ENCODE measurements at regions not wholly inside any gene's neighbourhood (a gene's known extent, or its start where the extent isn't known, plus 50 kb on each side); places are given as distances from the start of the nearest gene placed in this dataset.
"Not testable (repeated sequence)": the region's sequence is repeated elsewhere in the genome, so short reads cannot be mapped to it uniquely, and the experiment has no call there.

- TF ChIP-seq, protein P1, sequence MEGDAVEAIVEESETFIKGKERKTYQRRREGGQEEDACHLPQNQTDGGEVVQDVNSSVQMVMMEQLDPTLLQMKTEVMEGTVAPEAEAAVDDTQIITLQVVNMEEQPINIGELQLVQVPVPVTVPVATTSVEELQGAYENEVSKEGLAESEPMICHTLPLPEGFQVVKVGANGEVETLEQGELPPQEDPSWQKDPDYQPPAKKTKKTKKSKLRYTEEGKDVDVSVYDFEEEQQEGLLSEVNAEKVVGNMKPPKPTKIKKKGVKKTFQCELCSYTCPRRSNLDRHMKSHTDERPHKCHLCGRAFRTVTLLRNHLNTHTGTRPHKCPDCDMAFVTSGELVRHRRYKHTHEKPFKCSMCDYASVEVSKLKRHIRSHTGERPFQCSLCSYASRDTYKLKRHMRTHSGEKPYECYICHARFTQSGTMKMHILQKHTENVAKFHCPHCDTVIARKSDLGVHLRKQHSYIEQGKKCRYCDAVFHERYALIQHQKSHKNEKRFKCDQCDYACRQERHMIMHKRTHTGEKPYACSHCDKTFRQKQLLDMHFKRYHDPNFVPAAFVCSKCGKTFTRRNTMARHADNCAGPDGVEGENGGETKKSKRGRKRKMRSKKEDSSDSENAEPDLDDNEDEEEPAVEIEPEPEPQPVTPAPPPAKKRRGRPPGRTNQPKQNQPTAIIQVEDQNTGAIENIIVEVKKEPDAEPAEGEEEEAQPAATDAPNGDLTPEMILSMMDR (IDR thresholded peaks at IDR 0.05; ENCODE audit: low read depth, low read length): no peak
- no peak for DNase-seq (ENCODE audit: extremely low read depth, low read depth)
These were observed 715.9 kb downstream of the SMARCA1 start for GRCh38 chrX:128807367-128807766.

GRCh38 chrX:128805236-128805635, 718.1 kb downstream of the SMARCA1 start:
- DNase-seq (ENCODE audit: extremely low read depth, low read depth): no peak
- TF ChIP-seq, protein P1 (IDR thresholded peaks at IDR 0.05; ENCODE audit: low read depth, low read length): no peak

- no peak for DNase-seq (ENCODE audit: extremely low read depth, low read depth)
- TF ChIP-seq, protein P1 (IDR thresholded peaks at IDR 0.05; ENCODE audit: low read depth, low read length): no peak
These were observed 718.5 kb downstream of the SMARCA1 start for GRCh38 chrX:128804828-128805227.

GRCh38 chrX:128800138-128800537, 723.2 kb downstream of the SMARCA1 start:
- TF ChIP-seq, protein P1 (IDR thresholded peaks at IDR 0.05; ENCODE audit: low read depth, low read length): no peak
- DNase-seq (ENCODE audit: extremely low read depth, low read depth): no peak

GRCh38 chrX:128783139-128783538, 730.9 kb upstream of the ACTRT1 start:
- DNase-seq (ENCODE audit: extremely low read depth, low read depth): not testable (repeated sequence)

DNA sequence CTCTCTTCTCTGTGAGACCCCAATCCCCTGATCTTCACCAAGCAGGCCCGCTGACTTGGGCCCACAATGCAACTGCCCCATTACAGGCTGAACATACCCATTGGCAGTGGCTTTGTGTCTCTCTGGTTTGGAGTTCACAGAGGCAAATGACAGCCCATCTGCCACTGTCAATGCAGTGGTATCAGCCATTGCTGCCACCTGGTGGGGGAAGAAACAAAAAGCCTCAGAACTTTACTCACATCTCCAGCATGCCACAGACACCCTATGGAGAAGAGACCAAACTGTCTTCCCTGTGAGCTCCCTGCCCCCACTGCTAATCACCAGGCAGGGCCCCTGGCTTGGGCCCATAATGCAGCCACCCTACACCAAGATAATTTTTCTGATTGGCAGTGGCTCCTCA, 729.3 kb upstream of the ACTRT1 start:
- TF ChIP-seq, protein P1 (IDR thresholded peaks at IDR 0.05; ENCODE audit: low read depth, low read length): no peak
- DNase-seq (ENCODE audit: extremely low read depth, low read depth): no peak

GRCh38 chrX:128780934-128781333, 728.7 kb upstream of the ACTRT1 start:
- DNase-seq (ENCODE audit: extremely low read depth, low read depth): no peak

GRCh38 chrX:128769495-128769894, 717.3 kb upstream of the ACTRT1 start:
- TF ChIP-seq, protein P1 (IDR thresholded peaks at IDR 0.05; ENCODE audit: low read depth, low read length): no peak

More at GRCh38 chrX:128780934-128781333, 728.7 kb upstream of the ACTRT1 start:
- TF ChIP-seq, protein P1 (IDR thresholded peaks at IDR 0.05; ENCODE audit: low read depth, low read length): no peak

More at GRCh38 chrX:128769495-128769894, 717.3 kb upstream of the ACTRT1 start:
- DNase-seq (ENCODE audit: extremely low read depth, low read depth): no peak
